IMR-90 (cell line): ENCODE measurements at regions not wholly inside any gene's neighbourhood (a gene's known extent, or its start where the extent isn't known, plus 50 kb on each side); places are given as distances from the start of the nearest gene placed in this dataset.

Experiments
- CTCF ChIP-seq: conservative IDR thresholded peaks from 2 replicates; pipeline ENCODE4 v1.5.1; 2012; ENCODE audit warnings: mild to moderate bottlenecking, low read depth, low read length, improper control_type of control experiment
- MAFK ChIP-seq: IDR thresholded peaks from 2 replicates; pipeline ENCODE4 v1.6.1; 2012; ENCODE audit warnings: low read depth, low read length, improper control_type of control experiment
- MXI1 ChIP-seq: IDR thresholded peaks from 2 replicates; pipeline ENCODE4 v1.6.1; 2012; ENCODE audit warnings: low read depth, mild to moderate bottlenecking, low read length, moderate library complexity, borderline replicate concordance
- POLR2A ChIP-seq: IDR thresholded peaks from 2 replicates; pipeline ENCODE4 v1.6.1; 2012; ENCODE audit warnings: mild to moderate bottlenecking, low read depth, low read length
- TF ChIP-seq, protein P1 (sequence below): fragments of 150-350 bp; IDR thresholded peaks from 2 replicates; pipeline ENCODE4 v1.6.1; 2017; ENCODE audit warnings: mild to moderate bottlenecking, antibody characterized with exemption, low read length, low read depth

GRCh38 chr5:143606043-143606752 is 202.7 kb upstream of the NR3C1 start:
- TF ChIP-seq CTCF (no peak), MAFK (no peak), POLR2A (no peak), MXI1 (no peak)
- TF ChIP-seq, protein P1, sequence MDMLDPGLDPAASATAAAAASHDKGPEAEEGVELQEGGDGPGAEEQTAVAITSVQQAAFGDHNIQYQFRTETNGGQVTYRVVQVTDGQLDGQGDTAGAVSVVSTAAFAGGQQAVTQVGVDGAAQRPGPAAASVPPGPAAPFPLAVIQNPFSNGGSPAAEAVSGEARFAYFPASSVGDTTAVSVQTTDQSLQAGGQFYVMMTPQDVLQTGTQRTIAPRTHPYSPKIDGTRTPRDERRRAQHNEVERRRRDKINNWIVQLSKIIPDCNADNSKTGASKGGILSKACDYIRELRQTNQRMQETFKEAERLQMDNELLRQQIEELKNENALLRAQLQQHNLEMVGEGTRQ: no peak
